ENCODE measurements at regions not wholly inside any gene's neighbourhood (a gene's known extent, or its start where the extent isn't known, plus 50 kb on each side); places are given as distances from the start of the nearest gene placed in this dataset.
A peak's percentile ranks its signal among the peaks of the same experiment; 100 is the strongest.

GRCh38 chr3:41117398-41117870 is 81.9 kb upstream of the CTNNB1 start (continued):
- TF ChIP-seq MITF (IDR thresholded peaks at IDR 0.05) (peak; percentile 73; the same call in 1 of the 2 replicates), ATF3 (IDR thresholded peaks at IDR 0.05) (no peak), ATF3 (CRISPR knock-in tag; conservative IDR thresholded peaks at IDR 0.05) (no peak), NR2C2 (CRISPR knock-in tag; IDR thresholded peaks at IDR 0.05) (no peak), NR2C2 (tag; IDR thresholded peaks at IDR 0.05) (peak; percentile 61; the same call in 1 of the 2 replicates), ATF1 (CRISPR knock-in tag; IDR thresholded peaks at IDR 0.05) (no peak), ATF1 (tag; IDR thresholded peaks at IDR 0.05) (peak; percentile 69), RCOR1 (IDR thresholded peaks at IDR 0.05; ENCODE audit: borderline replicate concordance in 1 of 2, low read depth in 2 of 2, low read length in 2 of 2) (peak in 1 of 2 experiments; percentile 73; a peak in 1 of 4 replicates), ZFP36 (IDR thresholded peaks at IDR 0.05; ENCODE audit: low read depth, low read length, partially characterized antibody) (peak; percentile 67), GABPA (tag; conservative IDR thresholded peaks at IDR 0.05; ENCODE audit: low read depth) (peak; percentile 82), PBX2 (CRISPR knock-in tag; IDR thresholded peaks at IDR 0.05; ENCODE audit: low read depth) (no peak), PBX2 (tag; conservative IDR thresholded peaks at IDR 0.05; ENCODE audit: low read depth) (0 out of 2 replicates have a peak, but pooled peaks have one; percentile 23), KLF1 (tag; IDR thresholded peaks at IDR 0.05) (peak; percentile 72; the same call in 1 of the 2 replicates), SP1 (CRISPR knock-in tag; IDR thresholded peaks at IDR 0.05) (peak; percentile 30; the same call in 1 of the 2 replicates), RBBP5 (IDR thresholded peaks at IDR 0.05; ENCODE audit: borderline replicate concordance, insufficient read depth, low read length, poor library complexity, severe bottlenecking) (peak; percentile 59), C11orf30 (IDR thresholded peaks at IDR 0.05; ENCODE audit: low read depth) (no peak), CTCF (IDR thresholded peaks at IDR 0.05 in 2 of 3, conservative IDR thresholded peaks at IDR 0.05 in 1 of 3; ENCODE audit: insufficient read depth in 2 of 3, low read depth in 1 of 3, low read length in 3 of 3) (0 out of 6 replicates have a peak, but pooled peaks of 1 of the 3 experiments have one; percentile 10), NUFIP1 (IDR thresholded peaks at IDR 0.05; ENCODE audit: partially characterized antibody) (no peak), PHF8 (IDR thresholded peaks at IDR 0.05; ENCODE audit: borderline replicate concordance, low read length) (peak; percentile 10; the same call in 1 of the 2 replicates), YY1 (IDR thresholded peaks at IDR 0.05; ENCODE audit: borderline replicate concordance in 1 of 3, control insufficient read depth in 1 of 3, extremely low read depth in 1 of 3, insufficient read depth in 3 of 3, insufficient read length in 1 of 3, insufficient replicate concordance in 2 of 3, low read depth in 1 of 3, low read length in 2 of 3) (peak in 1 of 3 experiments; percentile 47), BHLHE40 (IDR thresholded peaks at IDR 0.05; ENCODE audit: low read length) (peak; percentile 45; the same call in 1 of the 2 replicates)
